NB4 (cell line): ENCODE measurements at regions not wholly inside any gene's neighbourhood (a gene's known extent, or its start where the extent isn't known, plus 50 kb on each side); places are given as distances from the start of the nearest gene placed in this dataset.

Experiments used
- MAX ChIP-seq: IDR thresholded peaks from 2 replicates; pipeline ENCODE4 v1.6.1; 2011; ENCODE audit warnings: low read depth, low read length
- POLR2A ChIP-seq: IDR thresholded peaks from 2 replicates; pipeline ENCODE4 v1.6.1; 2011; ENCODE audit warnings: mild to moderate bottlenecking; ENCODE audit not compliant: insufficient read length; ENCODE audit errors: extremely low read depth
- TF ChIP-seq, protein P1 (sequence below): IDR thresholded peaks from one replicate; pipeline ENCODE4 v1.5.1; 2012; ENCODE audit warnings: low read depth, low read length

- TF ChIP-seq, protein P1, sequence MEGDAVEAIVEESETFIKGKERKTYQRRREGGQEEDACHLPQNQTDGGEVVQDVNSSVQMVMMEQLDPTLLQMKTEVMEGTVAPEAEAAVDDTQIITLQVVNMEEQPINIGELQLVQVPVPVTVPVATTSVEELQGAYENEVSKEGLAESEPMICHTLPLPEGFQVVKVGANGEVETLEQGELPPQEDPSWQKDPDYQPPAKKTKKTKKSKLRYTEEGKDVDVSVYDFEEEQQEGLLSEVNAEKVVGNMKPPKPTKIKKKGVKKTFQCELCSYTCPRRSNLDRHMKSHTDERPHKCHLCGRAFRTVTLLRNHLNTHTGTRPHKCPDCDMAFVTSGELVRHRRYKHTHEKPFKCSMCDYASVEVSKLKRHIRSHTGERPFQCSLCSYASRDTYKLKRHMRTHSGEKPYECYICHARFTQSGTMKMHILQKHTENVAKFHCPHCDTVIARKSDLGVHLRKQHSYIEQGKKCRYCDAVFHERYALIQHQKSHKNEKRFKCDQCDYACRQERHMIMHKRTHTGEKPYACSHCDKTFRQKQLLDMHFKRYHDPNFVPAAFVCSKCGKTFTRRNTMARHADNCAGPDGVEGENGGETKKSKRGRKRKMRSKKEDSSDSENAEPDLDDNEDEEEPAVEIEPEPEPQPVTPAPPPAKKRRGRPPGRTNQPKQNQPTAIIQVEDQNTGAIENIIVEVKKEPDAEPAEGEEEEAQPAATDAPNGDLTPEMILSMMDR, result no peak
- TF ChIP-seq POLR2A (no peak), MAX (no peak)
Observed at GRCh38 chr1:234681065-234681464, 71.1 kb upstream of the IRF2BP2 start.
